ENCODE measurements at regions not wholly inside any gene's neighbourhood (a gene's known extent, or its start where the extent isn't known, plus 50 kb on each side); places are given as distances from the start of the nearest gene placed in this dataset.

- TF ChIP-seq EZH2 (IDR thresholded peaks at IDR 0.05; ENCODE audit: borderline replicate concordance) (no peak), CTCF (IDR thresholded peaks at IDR 0.05; ENCODE audit: poor library complexity) (no peak)
These were observed 1310.0 kb upstream of the EYS start for GRCh38 chr6:67016921-67017460.

Measured in hepatocyte (in vitro differentiated cells).